SK-N-MC (cell line): ENCODE measurements at regions not wholly inside any gene's neighbourhood (a gene's known extent, or its start where the extent isn't known, plus 50 kb on each side); places are given as distances from the start of the nearest gene placed in this dataset.

Experiments
- DNase-seq: peaks from one replicate; pipeline ENCODE4 v3.0.0-alpha.2; 2011; ENCODE audit warnings: low read depth, low spot score
- H3K27ac ChIP-seq: fragments of 200-600 bp; sonication (generic); 2 replicates; pipeline ENCODE4 v1.5.1; 2016; ENCODE audit warnings: mixed run types
- H3K36me3 ChIP-seq: fragments of 200-600 bp; sonication (generic); 2 replicates; pipeline ENCODE4 v1.6.1; 2017; ENCODE audit warnings: antibody characterized with exemption, low read length, mixed read lengths; ENCODE audit not compliant: insufficient read depth
- H3K4me3 ChIP-seq: fragments of 200-600 bp; sonication (generic); 2 replicates; pipeline ENCODE4 v1.5.1; 2016
- H3K9ac ChIP-seq: fragments of 200-600 bp; sonication (generic); 2 replicates; pipeline ENCODE4 v1.8.0; 2017; ENCODE audit warnings: mixed run types, mixed read lengths; ENCODE audit not compliant: insufficient read length
- H3K9me3 ChIP-seq: fragments of 200-600 bp; sonication (generic); 2 replicates; pipeline ENCODE4 v1.6.1; 2017; ENCODE audit warnings: low read depth, mild to moderate bottlenecking, antibody characterized with exemption, low read length, moderate library complexity, mixed read lengths
- EZH2 ChIP-seq: fragments of 200-600 bp; sonication (generic); IDR thresholded peaks from one replicate; pipeline ENCODE4 v1.6.1; 2017; ENCODE audit warnings: antibody characterized with exemption
- FOXP2 ChIP-seq: optimal IDR thresholded peaks from 2 replicates; pipeline ENCODE3; 2011; ENCODE audit warnings: mild to moderate bottlenecking, moderate library complexity; ENCODE audit not compliant: insufficient read depth; ENCODE audit errors: extremely low read length, control extremely low read depth
- POLR2AphosphoS5 ChIP-seq: IDR thresholded peaks from 2 replicates; pipeline ENCODE4 v1.6.1; 2012; ENCODE audit warnings: mild to moderate bottlenecking, low read depth, low read length, borderline replicate concordance

DNA sequence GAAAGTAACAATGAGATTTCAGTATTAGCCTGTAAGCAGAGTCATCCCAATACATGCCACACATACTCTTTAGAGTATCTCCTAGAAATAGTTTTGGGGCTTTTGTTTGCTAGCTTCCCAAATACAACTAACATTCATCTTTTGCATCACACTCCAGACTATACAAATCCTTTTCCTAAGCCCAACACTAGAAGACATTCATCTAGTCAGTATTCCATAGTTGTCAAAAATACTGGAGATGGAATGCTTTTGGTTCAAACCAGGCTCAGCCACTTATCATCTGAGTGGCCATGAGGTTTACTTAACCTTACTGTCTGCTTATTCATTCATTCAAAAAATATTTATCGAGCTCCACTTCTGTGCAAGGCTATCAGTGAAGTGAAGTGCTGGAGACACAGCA, 205.1 kb upstream of the SGCD start:
- Histone ChIP-seq H3K9me3 (no peaks in the 10 kb centered on the region), H3K4me3 (no peak overlapping the region), H3K9ac (no peak overlapping the region), H3K36me3 (no peaks in the 10 kb centered on the region), H3K27ac (no peak overlapping the region)
- no peak for DNase-seq
- TF ChIP-seq POLR2AphosphoS5 (no peak), EZH2 (no peak), FOXP2 (no peak)

DNA sequence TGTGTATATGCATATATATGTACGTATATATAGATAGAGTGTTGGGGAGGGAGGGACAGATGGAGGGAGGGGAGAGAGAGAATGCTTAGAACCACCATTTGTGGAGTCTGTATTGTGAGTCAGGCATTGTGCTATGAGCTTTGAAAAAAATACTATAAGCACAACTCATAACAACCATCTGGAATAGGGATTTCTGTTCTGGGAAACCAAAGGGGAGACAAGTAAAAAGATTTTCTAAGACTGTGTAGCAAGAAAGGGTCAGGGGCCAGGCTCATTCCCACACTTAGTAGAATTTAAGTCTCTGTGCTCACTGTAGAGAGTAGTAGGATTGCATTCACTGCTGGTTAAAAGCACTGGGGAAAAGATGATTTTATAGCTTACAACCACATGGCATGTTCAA, 202.3 kb upstream of the SGCD start:
- DNase-seq, result no peak
- TF ChIP-seq POLR2AphosphoS5 (no peak), FOXP2 (no peak), EZH2 (no peak)
- Histone ChIP-seq H3K9me3 (no peaks in the 10 kb centered on the region), H3K27ac (no peak overlapping the region), H3K36me3 (no peaks in the 10 kb centered on the region), H3K4me3 (no peak overlapping the region), H3K9ac (no peak overlapping the region)

DNA sequence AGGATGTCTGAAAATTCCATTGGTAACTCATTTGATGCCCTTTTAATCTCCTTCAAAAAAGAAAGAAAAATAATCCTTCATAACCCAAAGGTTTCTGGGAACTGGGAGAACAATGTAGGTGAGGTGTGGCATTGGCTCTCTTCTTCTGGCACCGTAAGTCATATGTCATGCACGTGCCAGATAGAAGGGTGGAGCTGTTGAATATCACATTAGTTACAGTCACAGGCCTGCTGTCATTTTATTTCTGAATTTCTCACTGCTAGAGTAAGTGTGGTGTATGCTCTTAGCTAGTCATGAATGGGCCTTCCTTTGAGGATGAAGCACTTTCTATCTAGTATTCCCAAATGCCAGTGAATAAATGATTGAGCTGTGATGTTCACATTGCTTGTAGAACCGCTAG, 201.8 kb upstream of the SGCD start:
- Histone ChIP-seq H3K9ac (no peak overlapping the region), H3K36me3 (no peaks in the 10 kb centered on the region), H3K27ac (no peak overlapping the region), H3K9me3 (no peaks in the 10 kb centered on the region), H3K4me3 (no peak overlapping the region)
- no peak for DNase-seq
- TF ChIP-seq POLR2AphosphoS5, result no peak
- TF ChIP-seq EZH2, result no peak
- no peak for TF ChIP-seq FOXP2

DNA sequence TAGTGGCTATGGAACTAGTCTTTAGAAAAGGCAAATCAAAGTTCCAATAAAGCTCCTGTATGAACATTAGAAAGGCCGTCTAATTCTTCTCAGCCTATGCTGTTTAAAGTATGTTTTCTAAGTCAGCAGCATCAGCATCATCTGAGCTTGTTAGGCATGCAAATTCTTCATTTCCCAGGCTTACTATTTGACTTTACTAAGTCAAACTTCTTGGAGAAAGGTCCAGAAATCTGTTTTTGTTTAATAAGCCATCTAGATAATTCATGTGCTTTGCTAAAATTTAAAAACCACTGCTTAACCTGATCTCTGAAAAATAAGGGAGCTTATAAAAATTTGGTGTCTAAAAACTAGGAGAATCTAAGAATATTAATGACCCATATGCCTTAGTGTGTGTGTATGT, 200.2 kb upstream of the SGCD start:
- TF ChIP-seq EZH2 (no peak), POLR2AphosphoS5 (no peak)
- Histone ChIP-seq H3K27ac (no peak overlapping the region), H3K4me3 (no peak overlapping the region), H3K9ac (no peak overlapping the region), H3K9me3 (no peaks in the 10 kb centered on the region), H3K36me3 (no peaks in the 10 kb centered on the region)
- no peak for DNase-seq

DNA sequence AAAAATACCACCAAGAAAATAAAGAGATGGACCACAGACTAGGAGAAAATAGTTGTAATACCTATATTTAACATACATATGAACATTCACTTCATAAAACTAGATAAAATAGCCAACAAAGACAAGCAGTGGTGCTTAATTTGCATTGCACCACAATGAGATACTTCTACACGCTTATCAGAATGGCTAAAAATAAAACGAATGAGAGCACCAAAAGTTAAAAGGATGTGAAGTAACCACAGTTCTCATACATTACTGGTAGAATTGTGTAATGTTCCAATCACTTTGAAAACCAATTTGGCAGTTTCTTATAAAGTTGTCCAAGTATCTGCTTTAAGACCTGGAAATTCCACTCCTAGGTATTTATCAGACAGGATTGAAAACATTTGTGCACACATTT, 198.9 kb upstream of the SGCD start:
- DNase-seq, result no peak
- Histone ChIP-seq H3K4me3 (no peak overlapping the region), H3K9me3 (no peaks in the 10 kb centered on the region), H3K36me3 (no peaks in the 10 kb centered on the region), H3K9ac (no peak overlapping the region), H3K27ac (no peak overlapping the region)
- TF ChIP-seq EZH2, result no peak
- TF ChIP-seq FOXP2, result no peak
- TF ChIP-seq POLR2AphosphoS5, result no peak

DNA sequence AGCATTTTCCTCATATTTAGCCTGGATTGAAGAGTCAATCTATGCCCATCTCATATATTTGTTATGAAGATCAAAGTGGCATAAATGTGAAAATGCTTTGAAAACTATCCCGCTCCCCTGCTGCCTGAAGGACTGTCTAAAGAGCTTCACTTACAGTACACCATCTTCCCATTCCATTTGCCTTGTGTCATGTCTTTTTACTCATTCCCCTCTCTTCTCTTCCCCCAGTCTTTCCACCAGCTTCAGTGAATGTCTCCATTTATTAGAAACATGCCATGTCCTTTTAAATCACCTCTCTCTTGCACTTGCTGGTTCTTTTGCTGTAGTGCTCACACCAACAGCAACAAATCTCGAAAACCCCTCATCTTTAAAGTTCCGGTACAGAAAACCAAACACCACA, 192.7 kb upstream of the SGCD start:
- Histone ChIP-seq H3K36me3 (no peaks in the 10 kb centered on the region), H3K9me3 (no peaks in the 10 kb centered on the region), H3K9ac (no peak overlapping the region), H3K27ac (no peak overlapping the region), H3K4me3 (no peak overlapping the region)
- DNase-seq, result no peak
- no peak for TF ChIP-seq EZH2
- TF ChIP-seq POLR2AphosphoS5, result no peak
- TF ChIP-seq FOXP2, result no peak

DNA sequence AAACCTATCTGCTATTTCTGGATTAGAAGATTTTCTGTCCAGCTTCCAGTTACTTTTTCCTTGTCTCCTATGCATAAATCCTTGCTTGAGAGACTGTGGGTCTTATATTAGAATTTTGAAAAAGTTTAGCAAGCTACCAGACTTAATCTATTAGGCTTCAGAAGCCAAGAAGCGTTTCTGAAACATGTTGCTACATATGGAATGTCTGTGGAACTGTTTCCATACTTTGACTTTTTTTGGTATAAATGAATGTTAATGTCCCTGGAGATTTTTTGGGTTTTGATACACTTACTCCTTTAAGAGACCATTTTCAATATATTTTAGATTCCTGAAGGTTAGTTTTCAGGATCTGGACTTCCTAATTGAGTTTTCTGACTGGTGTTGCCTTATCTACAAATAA, 191.4 kb upstream of the SGCD start:
- no peak for DNase-seq
- Histone ChIP-seq H3K36me3 (no peaks in the 10 kb centered on the region), H3K27ac (no peak overlapping the region), H3K4me3 (no peak overlapping the region), H3K9me3 (no peaks in the 10 kb centered on the region), H3K9ac (no peak overlapping the region)
- no peak for TF ChIP-seq FOXP2

DNA sequence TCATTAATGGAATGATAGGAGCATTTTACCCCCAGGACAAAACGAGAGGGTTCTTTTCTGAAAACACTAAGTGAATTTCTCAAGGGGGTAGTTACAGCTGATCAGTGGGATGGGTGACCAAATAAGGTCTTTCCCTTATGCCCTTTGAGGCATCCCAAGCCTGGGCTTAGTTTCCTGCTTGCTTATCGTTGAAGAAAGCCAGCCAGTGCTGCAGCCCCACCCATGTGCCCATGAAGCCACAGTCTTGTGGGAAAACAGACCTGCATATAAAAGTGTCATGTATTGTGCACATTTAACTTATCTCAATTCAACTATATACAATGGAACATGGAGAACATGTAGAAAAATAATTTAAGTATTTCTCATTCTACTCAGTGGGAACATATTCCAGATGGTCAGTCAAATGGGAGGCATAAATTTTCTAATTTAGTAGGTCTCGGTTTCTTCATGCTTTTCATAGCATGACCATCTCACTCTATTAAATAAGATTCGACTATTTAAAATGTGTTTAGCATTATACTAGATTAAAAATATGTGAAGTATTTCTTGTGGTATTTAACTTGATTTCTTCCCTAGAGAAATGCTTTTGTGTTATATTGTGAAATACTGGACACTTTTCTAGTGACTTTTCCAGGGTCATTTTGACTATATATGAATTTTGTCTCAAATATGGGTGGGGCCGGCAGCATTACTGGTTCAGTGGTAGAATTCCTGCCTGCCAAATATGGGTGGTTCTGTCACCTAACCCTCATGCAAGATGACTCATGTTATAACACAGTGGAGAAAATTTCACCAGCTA, 189.7 kb upstream of the SGCD start:
- no peak for DNase-seq
- Histone ChIP-seq H3K9me3 (no peaks in the 10 kb centered on the region), H3K27ac (no peak overlapping the region), H3K36me3 (no peaks in the 10 kb centered on the region), H3K9ac (no peak overlapping the region), H3K4me3 (no peak overlapping the region)
- TF ChIP-seq POLR2AphosphoS5, result no peak
- no peak for TF ChIP-seq EZH2
- no peak for TF ChIP-seq FOXP2

DNA sequence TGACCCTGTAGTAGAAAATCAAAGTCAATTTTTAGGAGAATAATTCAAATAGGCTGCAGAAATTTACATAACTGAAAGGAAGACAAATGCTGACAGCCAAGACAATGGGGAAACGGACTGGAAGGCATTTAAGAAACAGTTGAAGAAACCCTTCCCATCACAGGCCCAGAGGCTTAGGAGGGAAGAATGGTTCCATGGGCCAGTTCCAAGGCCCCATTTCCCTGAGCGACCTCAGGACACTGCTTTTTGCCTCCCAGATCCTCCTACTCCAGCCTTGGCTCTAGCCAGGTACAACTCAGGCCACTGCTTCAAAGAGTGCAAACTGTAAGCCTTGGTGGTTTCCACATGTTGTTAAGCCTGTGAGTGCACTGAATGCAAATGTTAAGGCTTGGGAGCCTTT, 184.1 kb upstream of the SGCD start:
- Histone ChIP-seq H3K9me3 (no peaks in the 10 kb centered on the region), H3K36me3 (no peaks in the 10 kb centered on the region), H3K9ac (no peak overlapping the region), H3K27ac (no peak overlapping the region), H3K4me3 (no peak overlapping the region)
- TF ChIP-seq POLR2AphosphoS5 (no peak), EZH2 (no peak), FOXP2 (no peak)
- no peak for DNase-seq
